ENCODE measurements at regions not wholly inside any gene's neighbourhood (a gene's known extent, or its start where the extent isn't known, plus 50 kb on each side); places are given as distances from the start of the nearest gene placed in this dataset.
A peak's percentile ranks its signal among the peaks of the same experiment; 100 is the strongest.
"Not testable (repeated sequence)": the region's sequence is repeated elsewhere in the genome, so short reads cannot be mapped to it uniquely, and the experiment has no call there.

DNA sequence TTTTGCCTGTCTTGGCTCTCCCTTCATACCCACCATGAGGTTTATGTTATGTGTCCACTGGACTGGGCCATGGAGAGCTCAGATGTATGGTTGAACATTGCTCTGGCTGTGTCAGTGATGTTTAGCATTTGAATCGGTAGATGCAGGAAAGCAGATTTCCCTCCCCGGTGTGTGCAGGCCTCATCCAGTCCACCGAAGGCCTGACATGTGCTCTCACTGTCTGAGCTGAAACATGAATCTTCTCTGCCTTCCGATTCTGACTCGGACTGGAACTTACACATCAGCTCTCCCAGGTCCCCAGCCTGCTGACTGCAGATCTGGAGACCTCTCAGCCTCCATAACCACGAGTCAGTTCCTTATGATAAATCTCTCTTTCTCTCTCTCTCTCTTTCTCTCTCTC, 72.4 kb upstream of the SLC66A3 start:
- Histone ChIP-seq H4K20me1 (replicated peaks; ENCODE audit: insufficient read depth) (no peaks in the 10 kb centered on the region), H3F3A (replicated peaks; ENCODE audit: low read depth) (no peaks in the 10 kb centered on the region), H3K9me2 (ENCODE audit: insufficient read depth) (no peaks in the 10 kb centered on the region), H3K27me3 (ENCODE audit: insufficient read depth) (no peaks in the 10 kb centered on the region), H2AFZ (no peak overlapping the region), H3K27ac (ENCODE audit: low read depth) (no peak overlapping the region), H3K79me2 (replicated peaks; ENCODE audit: insufficient read depth) (no peaks in the 10 kb centered on the region), H3K4me2 (no peak overlapping the region), H3K36me3 (ENCODE audit: insufficient read depth) (no peaks in the 10 kb centered on the region), H3K4me1 (ENCODE audit: insufficient read depth) (no peaks in the 10 kb centered on the region), H3K4me3 (no peak overlapping the region)
- no peak for ATAC-seq
- H3K36me3 Mint-ChIP-seq (ENCODE audit: low read depth), result no peaks in the 10 kb centered on the region; the same call in 2 of the 3 replicates
- no peak for DNase-seq (ENCODE audit: low spot score)
- H3K27me3 Mint-ChIP-seq (ENCODE audit: insufficient read depth, low read depth, poor library complexity), result peaks cover 9% of the 10 kb centered on the region
- H3K4me3 Mint-ChIP-seq, result no peak overlapping the region
- no peaks in the 10 kb centered on the region; the same call in 2 of the 3 replicates for H3K9me3 Mint-ChIP-seq
- no peak overlapping the region for H3K27ac Mint-ChIP-seq
- H3K4me1 Mint-ChIP-seq, result 0 out of 3 replicates have a peak, but pooled peaks cover 3% of the 10 kb centered on the region
- no peak for TF ChIP-seq EZH2phosphoT487 (IDR thresholded peaks at IDR 0.05; ENCODE audit: unreplicated experiment)

DNA sequence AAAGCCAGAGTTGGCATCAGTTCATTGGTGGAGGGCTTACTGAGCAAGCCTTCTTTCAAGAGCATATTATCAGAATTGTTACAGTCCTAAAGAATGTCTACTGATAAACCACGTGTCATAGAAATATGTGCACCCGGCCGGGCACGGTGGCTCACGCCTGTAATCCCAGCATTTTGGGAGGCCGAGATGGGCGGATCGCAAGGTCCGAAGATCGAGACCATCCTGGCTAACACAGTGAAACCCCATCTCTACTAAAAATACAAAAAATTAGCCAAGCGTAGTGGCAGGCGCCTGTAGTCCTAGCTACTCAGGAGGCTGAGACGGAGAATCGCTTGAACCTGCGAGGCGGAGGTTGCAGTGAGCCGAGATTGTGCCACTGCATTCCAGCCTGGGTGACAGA, 66.4 kb upstream of the SLC66A3 start:
- not testable (repeated sequence) for H3K36me3 Mint-ChIP-seq (ENCODE audit: low read depth); H3K9me3 Mint-ChIP-seq; H3K27me3 Mint-ChIP-seq (ENCODE audit: insufficient read depth, low read depth, poor library complexity); H3K36me3 ChIP-seq (ENCODE audit: insufficient read depth); H3K27me3 ChIP-seq (ENCODE audit: insufficient read depth); H3K4me1 Mint-ChIP-seq; H3K4me3 Mint-ChIP-seq; H3K27ac Mint-ChIP-seq; H3K4me2 ChIP-seq; H3K27ac ChIP-seq (ENCODE audit: low read depth); H4K20me1 ChIP-seq (replicated peaks; ENCODE audit: insufficient read depth); H3K4me3 ChIP-seq; DNase-seq (ENCODE audit: low spot score); H3K9me2 ChIP-seq (ENCODE audit: insufficient read depth); H3K79me2 ChIP-seq (replicated peaks; ENCODE audit: insufficient read depth); ATAC-seq; H3K4me1 ChIP-seq (ENCODE audit: insufficient read depth); H3F3A ChIP-seq (replicated peaks; ENCODE audit: low read depth)
- H2AFZ ChIP-seq, result peak overlapping the region; percentile 28; the same call in 1 of the 2 replicates

DNA sequence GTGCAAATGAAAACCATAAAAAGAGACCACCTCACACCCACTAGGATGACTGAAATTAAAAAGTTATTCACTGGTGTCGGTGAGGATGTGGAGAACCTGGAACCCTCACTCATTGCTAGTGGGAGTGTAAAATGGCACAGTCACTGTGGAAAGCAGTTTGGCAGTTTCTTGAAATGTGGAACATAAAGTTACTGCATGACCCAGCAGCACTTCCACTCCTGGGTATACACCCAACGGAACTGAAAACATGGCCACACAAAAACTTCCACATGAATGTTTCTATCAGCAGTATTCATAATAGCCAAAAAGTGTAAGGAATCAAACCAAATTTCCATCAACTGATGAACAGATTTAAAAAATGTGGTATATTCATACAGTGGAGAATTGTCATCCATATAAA, 65.1 kb upstream of the SLC66A3 start:
- no peak for DNase-seq (ENCODE audit: low spot score)

More for the DNA sequence above, 65.1 kb upstream of the SLC66A3 start:
- no peaks in the 10 kb centered on the region for H4K20me1 ChIP-seq (replicated peaks; ENCODE audit: insufficient read depth)
- H3K4me3 ChIP-seq, result no peak overlapping the region
- no peak overlapping the region for H3K27ac ChIP-seq (ENCODE audit: low read depth)
- no peak overlapping the region for H3K4me2 ChIP-seq
- Mint-ChIP-seq H3K4me3 (no peak overlapping the region), H3K9me3 (no peaks in the 10 kb centered on the region), H3K4me1 (no peaks in the 10 kb centered on the region; the same call in 2 of the 3 replicates), H3K27ac (no peak overlapping the region), H3K36me3 (ENCODE audit: low read depth) (no peaks in the 10 kb centered on the region), H3K27me3 (ENCODE audit: insufficient read depth, low read depth, poor library complexity) (peaks cover 2% of the 10 kb centered on the region)
- H3K4me1 ChIP-seq (ENCODE audit: insufficient read depth), result no peaks in the 10 kb centered on the region
- H3K9me2 ChIP-seq (ENCODE audit: insufficient read depth), result no peaks in the 10 kb centered on the region
- H3K27me3 ChIP-seq (ENCODE audit: insufficient read depth), result no peaks in the 10 kb centered on the region
- TF ChIP-seq ZNF331 (CRISPR knock-in tag; IDR thresholded peaks at IDR 0.05; ENCODE audit: low read depth) (no peak), NANOG (IDR thresholded peaks at IDR 0.05; ENCODE audit: borderline replicate concordance) (no peak), JUNB (IDR thresholded peaks at IDR 0.05; ENCODE audit: unreplicated experiment) (no peak), EZH2phosphoT487 (IDR thresholded peaks at IDR 0.05; ENCODE audit: unreplicated experiment) (no peak), CREB1 (CRISPR knock-in tag; IDR thresholded peaks at IDR 0.05; ENCODE audit: low read depth) (no peak), ZNF114 (CRISPR knock-in tag; IDR thresholded peaks at IDR 0.05) (no peak)
- TF ChIP-seq, protein P1, sequence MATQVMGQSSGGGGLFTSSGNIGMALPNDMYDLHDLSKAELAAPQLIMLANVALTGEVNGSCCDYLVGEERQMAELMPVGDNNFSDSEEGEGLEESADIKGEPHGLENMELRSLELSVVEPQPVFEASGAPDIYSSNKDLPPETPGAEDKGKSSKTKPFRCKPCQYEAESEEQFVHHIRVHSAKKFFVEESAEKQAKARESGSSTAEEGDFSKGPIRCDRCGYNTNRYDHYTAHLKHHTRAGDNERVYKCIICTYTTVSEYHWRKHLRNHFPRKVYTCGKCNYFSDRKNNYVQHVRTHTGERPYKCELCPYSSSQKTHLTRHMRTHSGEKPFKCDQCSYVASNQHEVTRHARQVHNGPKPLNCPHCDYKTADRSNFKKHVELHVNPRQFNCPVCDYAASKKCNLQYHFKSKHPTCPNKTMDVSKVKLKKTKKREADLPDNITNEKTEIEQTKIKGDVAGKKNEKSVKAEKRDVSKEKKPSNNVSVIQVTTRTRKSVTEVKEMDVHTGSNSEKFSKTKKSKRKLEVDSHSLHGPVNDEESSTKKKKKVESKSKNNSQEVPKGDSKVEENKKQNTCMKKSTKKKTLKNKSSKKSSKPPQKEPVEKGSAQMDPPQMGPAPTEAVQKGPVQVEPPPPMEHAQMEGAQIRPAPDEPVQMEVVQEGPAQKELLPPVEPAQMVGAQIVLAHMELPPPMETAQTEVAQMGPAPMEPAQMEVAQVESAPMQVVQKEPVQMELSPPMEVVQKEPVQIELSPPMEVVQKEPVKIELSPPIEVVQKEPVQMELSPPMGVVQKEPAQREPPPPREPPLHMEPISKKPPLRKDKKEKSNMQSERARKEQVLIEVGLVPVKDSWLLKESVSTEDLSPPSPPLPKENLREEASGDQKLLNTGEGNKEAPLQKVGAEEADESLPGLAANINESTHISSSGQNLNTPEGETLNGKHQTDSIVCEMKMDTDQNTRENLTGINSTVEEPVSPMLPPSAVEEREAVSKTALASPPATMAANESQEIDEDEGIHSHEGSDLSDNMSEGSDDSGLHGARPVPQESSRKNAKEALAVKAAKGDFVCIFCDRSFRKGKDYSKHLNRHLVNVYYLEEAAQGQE (IDR thresholded peaks at IDR 0.05; ENCODE audit: unreplicated experiment), result no peak
- TF ChIP-seq, protein P2, sequence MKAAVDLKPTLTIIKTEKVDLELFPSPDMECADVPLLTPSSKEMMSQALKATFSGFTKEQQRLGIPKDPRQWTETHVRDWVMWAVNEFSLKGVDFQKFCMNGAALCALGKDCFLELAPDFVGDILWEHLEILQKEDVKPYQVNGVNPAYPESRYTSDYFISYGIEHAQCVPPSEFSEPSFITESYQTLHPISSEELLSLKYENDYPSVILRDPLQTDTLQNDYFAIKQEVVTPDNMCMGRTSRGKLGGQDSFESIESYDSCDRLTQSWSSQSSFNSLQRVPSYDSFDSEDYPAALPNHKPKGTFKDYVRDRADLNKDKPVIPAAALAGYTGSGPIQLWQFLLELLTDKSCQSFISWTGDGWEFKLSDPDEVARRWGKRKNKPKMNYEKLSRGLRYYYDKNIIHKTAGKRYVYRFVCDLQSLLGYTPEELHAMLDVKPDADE (IDR thresholded peaks at IDR 0.05), result no peak
- H3F3A ChIP-seq (replicated peaks; ENCODE audit: low read depth), result no peaks in the 10 kb centered on the region
- no peaks in the 10 kb centered on the region for H3K36me3 ChIP-seq (ENCODE audit: insufficient read depth)
- H3K79me2 ChIP-seq (replicated peaks; ENCODE audit: insufficient read depth), result no peaks in the 10 kb centered on the region
- ATAC-seq, result no peak
- H2AFZ ChIP-seq, result no peak overlapping the region

Measured in GM23338 (cell line).